ENCODE measurements at regions not wholly inside any gene's neighbourhood (a gene's known extent, or its start where the extent isn't known, plus 50 kb on each side); places are given as distances from the start of the nearest gene placed in this dataset.

DNA sequence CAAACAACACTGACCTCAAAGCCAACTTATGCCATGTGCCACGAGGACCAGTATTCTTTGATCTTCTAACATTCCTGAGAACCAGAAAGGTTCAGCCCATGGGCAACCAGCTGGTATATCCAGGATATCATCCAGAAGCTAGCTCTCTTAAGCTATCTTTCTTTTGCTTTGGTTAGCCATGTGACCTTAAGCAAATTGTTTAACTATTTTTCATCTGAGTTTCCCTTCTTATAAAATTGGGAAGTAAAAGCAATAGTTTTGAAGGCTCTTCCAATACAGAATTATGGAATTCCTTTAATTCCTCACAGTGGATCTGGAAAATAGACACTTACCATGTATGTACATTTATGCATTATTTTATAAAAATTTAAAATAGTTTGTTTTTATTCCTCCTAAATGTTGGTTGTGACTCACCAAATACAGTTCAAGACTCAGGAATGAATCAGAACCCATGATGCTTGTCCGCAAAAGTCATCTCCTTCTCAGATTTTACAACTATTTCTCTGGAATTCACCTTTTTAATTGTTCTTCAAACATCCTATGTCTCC, 435.7 kb downstream of the ZEB2 start:
- H3K23me2 ChIP-seq (ENCODE audit: insufficient read length, low read depth, low read length, poor library complexity, severe bottlenecking): no peaks in the 10 kb centered on the region
- no peaks in the 10 kb centered on the region for H3K79me2 ChIP-seq (ENCODE audit: insufficient read depth, low read length)
- no peak overlapping the region for H2BK12ac ChIP-seq (ENCODE audit: insufficient read length, low read depth, low read length)
- H3K9ac ChIP-seq (ENCODE audit: extremely low read depth, insufficient read length, low read length): no peak overlapping the region
- H3K27ac Mint-ChIP-seq: no peak overlapping the region
- H4K5ac ChIP-seq (ENCODE audit: insufficient read length, low read depth, low read length): no peak overlapping the region
- H2BK15ac ChIP-seq (ENCODE audit: low read depth, low read length): no peak overlapping the region
- TF ChIP-seq, protein P1, sequence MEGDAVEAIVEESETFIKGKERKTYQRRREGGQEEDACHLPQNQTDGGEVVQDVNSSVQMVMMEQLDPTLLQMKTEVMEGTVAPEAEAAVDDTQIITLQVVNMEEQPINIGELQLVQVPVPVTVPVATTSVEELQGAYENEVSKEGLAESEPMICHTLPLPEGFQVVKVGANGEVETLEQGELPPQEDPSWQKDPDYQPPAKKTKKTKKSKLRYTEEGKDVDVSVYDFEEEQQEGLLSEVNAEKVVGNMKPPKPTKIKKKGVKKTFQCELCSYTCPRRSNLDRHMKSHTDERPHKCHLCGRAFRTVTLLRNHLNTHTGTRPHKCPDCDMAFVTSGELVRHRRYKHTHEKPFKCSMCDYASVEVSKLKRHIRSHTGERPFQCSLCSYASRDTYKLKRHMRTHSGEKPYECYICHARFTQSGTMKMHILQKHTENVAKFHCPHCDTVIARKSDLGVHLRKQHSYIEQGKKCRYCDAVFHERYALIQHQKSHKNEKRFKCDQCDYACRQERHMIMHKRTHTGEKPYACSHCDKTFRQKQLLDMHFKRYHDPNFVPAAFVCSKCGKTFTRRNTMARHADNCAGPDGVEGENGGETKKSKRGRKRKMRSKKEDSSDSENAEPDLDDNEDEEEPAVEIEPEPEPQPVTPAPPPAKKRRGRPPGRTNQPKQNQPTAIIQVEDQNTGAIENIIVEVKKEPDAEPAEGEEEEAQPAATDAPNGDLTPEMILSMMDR (conservative IDR thresholded peaks at IDR 0.05): no peak
- no peak overlapping the region for H2AFZ ChIP-seq (ENCODE audit: low read length)
- H4K8ac ChIP-seq (replicated peaks; ENCODE audit: insufficient read length, low read depth, low read length): no peak overlapping the region
- no peaks in the 10 kb centered on the region for H3K27me3 ChIP-seq (ENCODE audit: insufficient read depth, low read length)
- no peak overlapping the region for H2BK20ac ChIP-seq (ENCODE audit: low read depth, low read length, poor library complexity, severe bottlenecking)
- DNase-seq: no peak
- no peaks in the 10 kb centered on the region for H3K9me3 Mint-ChIP-seq
- no peak overlapping the region for H2BK5ac ChIP-seq (ENCODE audit: insufficient read length, low read length)
- no peak overlapping the region for H2AK5ac ChIP-seq (ENCODE audit: insufficient read length, low read length)
- no peak overlapping the region for H3K4me3 Mint-ChIP-seq
- H2BK120ac ChIP-seq (ENCODE audit: low read depth, low read length, poor library complexity, severe bottlenecking): no peak overlapping the region
- H3K27me3 Mint-ChIP-seq (ENCODE audit: low read depth): no peaks in the 10 kb centered on the region
- H3K4me1 ChIP-seq (ENCODE audit: insufficient read depth, low read length): no peaks in the 10 kb centered on the region
- H3K56ac ChIP-seq (ENCODE audit: insufficient read length, low read depth, low read length): no peak overlapping the region
- no peaks in the 10 kb centered on the region for H3K36me3 Mint-ChIP-seq (ENCODE audit: insufficient read depth in 1 of 3, low read depth in 3 of 3)
- no peak overlapping the region for H3K14ac ChIP-seq (ENCODE audit: insufficient read depth, low read length)
- no CpG with 5 or more reads among the region's 2 CpGs for WGBS (ENCODE audit: extremely low coverage, insufficient read length, low lambda C conversion rate)
- no peak overlapping the region for H3K4ac ChIP-seq (ENCODE audit: low read depth, low read length)
- no peak overlapping the region for H3K23ac ChIP-seq (ENCODE audit: insufficient read length, low read depth, low read length)
- no peak overlapping the region for H3K4me2 ChIP-seq (ENCODE audit: insufficient read depth, insufficient read length, low read length)
- no peaks in the 10 kb centered on the region for H4K20me1 ChIP-seq (ENCODE audit: control insufficient read depth, insufficient read depth, insufficient read length)
- H3T11ph ChIP-seq (ENCODE audit: low read length): no peak overlapping the region
- no peak overlapping the region for H3K18ac ChIP-seq (ENCODE audit: insufficient read length, low read depth, low read length)
- no peak overlapping the region for H3K27ac ChIP-seq (ENCODE audit: insufficient read length, low read depth, low read length)
- H3K4me1 Mint-ChIP-seq: peaks cover 2 to 5% of the 10 kb centered on the region in 2 experiments; a peak in 2 of 4 replicates
- no peaks in the 10 kb centered on the region for H3K9me3 ChIP-seq (ENCODE audit: control insufficient read depth, low read depth, low read length)
- no peaks in the 10 kb centered on the region for H3K79me1 ChIP-seq (ENCODE audit: insufficient read depth, low read depth, low read length, poor library complexity, severe bottlenecking)
- H4K91ac ChIP-seq (ENCODE audit: insufficient read length, low read depth, low read length): no peak overlapping the region

All from H9 (cell line).